Esophagus muscularis mucosa (tissue), 4 donors: ENCODE measurements at regions not wholly inside any gene's neighbourhood (a gene's known extent, or its start where the extent isn't known, plus 50 kb on each side); places are given as distances from the start of the nearest gene placed in this dataset.

Experiments used
- CTCF ChIP-seq, 3 experiments: fragments of 200-600 bp in 2 of 3; fragments of 450-650 bp in 1 of 3; sonication (generic) in 2 of 3; IDR thresholded peaks; one replicate each; pipeline ENCODE4 v1.5.1; 2017 to 2019; ENCODE audit warnings: antibody characterized with exemption in 3 of 3, mild to moderate bottlenecking in 2 of 3, moderate library complexity in 1 of 3
- EP300 ChIP-seq: sonication (generic); formaldehyde crosslinking; IDR thresholded peaks from one replicate; pipeline ENCODE4 v1.6.1; 2017; ENCODE audit warnings: antibody characterized with exemption
- POLR2A ChIP-seq: fragments of 450-650 bp; IDR thresholded peaks from one replicate; pipeline ENCODE4 v1.6.1; 2017; ENCODE audit warnings: antibody characterized with exemption, moderate library complexity, mild to moderate bottlenecking, low read depth
- POLR2AphosphoS5 ChIP-seq, 2 donors: sonication (generic); formaldehyde crosslinking; IDR thresholded peaks; one replicate each; pipeline ENCODE4 v1.6.1; 2017; ENCODE audit warnings: antibody characterized with exemption in 2 of 2

- TF ChIP-seq CTCF (IDR thresholded peaks at IDR 0.05): no peak
- no peak for TF ChIP-seq POLR2A
- TF ChIP-seq POLR2AphosphoS5 (IDR thresholded peaks at IDR 0.05): no peak
- no peak for TF ChIP-seq EP300
Observed at GRCh38 chr5:167598166-167598565, 693.3 kb upstream of the WWC1 start.
